ENCODE measurements at regions not wholly inside any gene's neighbourhood (a gene's known extent, or its start where the extent isn't known, plus 50 kb on each side); places are given as distances from the start of the nearest gene placed in this dataset.

GRCh38 chr2:181364492-181365170 is 92.6 kb upstream of the ITGA4 start:
- intact Hi-C loops (cut with DNase I), result no loop called here
- no peak overlapping the region for H3K27ac ChIP-seq
- H3K4me3 ChIP-seq, result no peak overlapping the region
- no peaks in the 10 kb centered on the region for H3K36me3 ChIP-seq
- H3K27me3 ChIP-seq, result no peaks in the 10 kb centered on the region
- no peak for TF ChIP-seq CTCF (IDR thresholded peaks at IDR 0.05)
- no peaks in the 10 kb centered on the region for H3K4me1 ChIP-seq
- H3K9me3 ChIP-seq, result no peaks in the 10 kb centered on the region
- DNase-seq (ENCODE audit: low spot score in 2 of 2), result no peak

- no peaks in the 10 kb centered on the region for H3K4me1 ChIP-seq
- H3K27ac ChIP-seq, result no peak overlapping the region
- intact Hi-C loops (cut with DNase I), result no loop called here
- no peak for TF ChIP-seq CTCF (IDR thresholded peaks at IDR 0.05)
- H3K36me3 ChIP-seq, result no peaks in the 10 kb centered on the region
- H3K4me3 ChIP-seq, result no peak overlapping the region
- no peaks in the 10 kb centered on the region for H3K27me3 ChIP-seq
- no peak for DNase-seq (ENCODE audit: low spot score in 2 of 2)
- no peaks in the 10 kb centered on the region for H3K9me3 ChIP-seq
These were observed 90.5 kb upstream of the ITGA4 start for GRCh38 chr2:181366675-181367175.

GRCh38 chr2:181367411-181367810 is 89.8 kb upstream of the ITGA4 start:
- intact Hi-C loops (cut with DNase I), result no loop called here
- DNase-seq (ENCODE audit: low spot score in 2 of 2), result no peak
- H3K4me1 ChIP-seq, result no peaks in the 10 kb centered on the region
- H3K4me3 ChIP-seq, result no peak overlapping the region
- no peaks in the 10 kb centered on the region for H3K9me3 ChIP-seq
- TF ChIP-seq CTCF (IDR thresholded peaks at IDR 0.05), result no peak
- H3K27ac ChIP-seq, result no peak overlapping the region
- no peaks in the 10 kb centered on the region for H3K36me3 ChIP-seq
- no peaks in the 10 kb centered on the region for H3K27me3 ChIP-seq

GRCh38 chr2:181367906-181368435 is 89.2 kb upstream of the ITGA4 start:
- Histone ChIP-seq H3K9me3 (no peaks in the 10 kb centered on the region), H3K36me3 (no peaks in the 10 kb centered on the region), H3K4me1 (no peaks in the 10 kb centered on the region), H3K27me3 (no peaks in the 10 kb centered on the region), H3K27ac (no peak overlapping the region), H3K4me3 (no peak overlapping the region)
- TF ChIP-seq CTCF (IDR thresholded peaks at IDR 0.05), result no peak
- intact Hi-C loops (cut with DNase I), result no loop called here
- no peak for DNase-seq (ENCODE audit: low spot score in 2 of 2)

GRCh38 chr2:181370126-181370525 is 87.1 kb upstream of the ITGA4 start:
- H3K4me1 ChIP-seq, result no peaks in the 10 kb centered on the region
- TF ChIP-seq CTCF (IDR thresholded peaks at IDR 0.05), result no peak
- H3K4me3 ChIP-seq, result no peak overlapping the region
- H3K27me3 ChIP-seq, result no peaks in the 10 kb centered on the region
- DNase-seq (ENCODE audit: low spot score in 2 of 2), result no peak
- no peak overlapping the region for H3K27ac ChIP-seq
- no peaks in the 10 kb centered on the region for H3K36me3 ChIP-seq
- H3K9me3 ChIP-seq, result no peaks in the 10 kb centered on the region
- intact Hi-C loops (cut with DNase I), result no loop called here

Measured in ascending aorta (tissue), 2 donors.